CD4-positive, alpha-beta T cell treated with Interleukin-4 for 4 hours (primary cell): ENCODE measurements at regions not wholly inside any gene's neighbourhood (a gene's known extent, or its start where the extent isn't known, plus 50 kb on each side); places are given as distances from the start of the nearest gene placed in this dataset.
"Not testable (repeated sequence)": the region's sequence is repeated elsewhere in the genome, so short reads cannot be mapped to it uniquely, and the experiment has no call there.

Experiments
- DNase-seq: peaks from one replicate; pipeline ENCODE4 v3.0.0-alpha.2; 2020

GRCh38 chr9:75551861-75552260, 338.6 kb upstream of the PCSK5 start:
- no peak for DNase-seq

GRCh38 chr9:75552941-75553340, 337.5 kb upstream of the PCSK5 start:
- DNase-seq, result no peak

- not testable (repeated sequence) for DNase-seq
Observed at GRCh38 chr9:75566813-75567212, 323.7 kb upstream of the PCSK5 start.

GRCh38 chr9:75570538-75570937, 319.9 kb upstream of the PCSK5 start:
- no peak for DNase-seq

GRCh38 chr9:75574569-75574968, 315.9 kb upstream of the PCSK5 start:
- DNase-seq, result no peak

GRCh38 chr9:75582870-75583269, 307.6 kb upstream of the PCSK5 start:
- DNase-seq, result no peak

- no peak for DNase-seq
Observed at GRCh38 chr9:75588808-75589207, 301.7 kb upstream of the PCSK5 start.

- DNase-seq, result no peak
Observed at GRCh38 chr9:75589497-75589896, 301.0 kb upstream of the PCSK5 start.

- no peak for DNase-seq
Observed at GRCh38 chr9:75591972-75592371, 298.5 kb upstream of the PCSK5 start.

GRCh38 chr9:75592586-75592985, 297.9 kb upstream of the PCSK5 start:
- DNase-seq, result no peak

GRCh38 chr9:75593920-75594319, 296.6 kb upstream of the PCSK5 start:
- DNase-seq, result no peak

GRCh38 chr9:75599126-75599525, 291.3 kb upstream of the PCSK5 start:
- DNase-seq, result no peak

GRCh38 chr9:75601280-75601679, 289.2 kb upstream of the PCSK5 start:
- no peak for DNase-seq

- DNase-seq, result no peak
Observed at GRCh38 chr9:75602060-75602459, 288.4 kb upstream of the PCSK5 start.

GRCh38 chr9:75604661-75605060, 285.8 kb upstream of the PCSK5 start:
- peak; percentile 3 for DNase-seq

GRCh38 chr9:75607521-75607920, 283.0 kb upstream of the PCSK5 start:
- no peak for DNase-seq

GRCh38 chr9:75609401-75609800, 281.1 kb upstream of the PCSK5 start:
- no peak for DNase-seq

- DNase-seq, result no peak
Observed at GRCh38 chr9:75610246-75610645, 280.2 kb upstream of the PCSK5 start.

- DNase-seq, result no peak
Observed at GRCh38 chr9:75612205-75612604, 278.3 kb upstream of the PCSK5 start.

- DNase-seq, result no peak
Observed at GRCh38 chr9:75612754-75613153, 277.7 kb upstream of the PCSK5 start.

- DNase-seq, result no peak
Observed at GRCh38 chr9:75615284-75615683, 275.2 kb upstream of the PCSK5 start.

GRCh38 chr9:75616052-75616451, 274.4 kb upstream of the PCSK5 start:
- no peak for DNase-seq

GRCh38 chr9:75616841-75617566, 273.5 kb upstream of the PCSK5 start:
- DNase-seq, result no peak

GRCh38 chr9:75623462-75623861, 267.0 kb upstream of the PCSK5 start:
- no peak for DNase-seq

- no peak for DNase-seq
Observed at GRCh38 chr9:75624998-75625397, 265.5 kb upstream of the PCSK5 start.
